Gastroesophageal sphincter (tissue), 3 donors: ENCODE measurements at regions not wholly inside any gene's neighbourhood (a gene's known extent, or its start where the extent isn't known, plus 50 kb on each side); places are given as distances from the start of the nearest gene placed in this dataset.
"Not testable (repeated sequence)": the region's sequence is repeated elsewhere in the genome, so short reads cannot be mapped to it uniquely, and the experiment has no call there.

Source experiments
- POLR2A ChIP-seq, 2 donors: fragments of 450-650 bp; IDR thresholded peaks; one replicate each; pipeline ENCODE4 v1.6.1; 2017; ENCODE audit warnings: antibody characterized with exemption in 2 of 2, mild to moderate bottlenecking in 2 of 2, moderate library complexity in 1 of 2
- POLR2AphosphoS5 ChIP-seq: sonication (generic); formaldehyde crosslinking; IDR thresholded peaks from one replicate; pipeline ENCODE4 v1.6.1; 2017; ENCODE audit warnings: antibody characterized with exemption
- TF ChIP-seq, protein P1 (sequence below), 4 experiments: fragments of 200-600 bp in 2 of 4; fragments of 450-650 bp in 2 of 4; sonication (generic) in 1 of 4; IDR thresholded peaks; one replicate each; pipeline ENCODE4 v1.5.1; 2017 to 2019; ENCODE audit warnings: antibody characterized with exemption in 4 of 4, mild to moderate bottlenecking in 2 of 4, moderate library complexity in 2 of 4

DNA sequence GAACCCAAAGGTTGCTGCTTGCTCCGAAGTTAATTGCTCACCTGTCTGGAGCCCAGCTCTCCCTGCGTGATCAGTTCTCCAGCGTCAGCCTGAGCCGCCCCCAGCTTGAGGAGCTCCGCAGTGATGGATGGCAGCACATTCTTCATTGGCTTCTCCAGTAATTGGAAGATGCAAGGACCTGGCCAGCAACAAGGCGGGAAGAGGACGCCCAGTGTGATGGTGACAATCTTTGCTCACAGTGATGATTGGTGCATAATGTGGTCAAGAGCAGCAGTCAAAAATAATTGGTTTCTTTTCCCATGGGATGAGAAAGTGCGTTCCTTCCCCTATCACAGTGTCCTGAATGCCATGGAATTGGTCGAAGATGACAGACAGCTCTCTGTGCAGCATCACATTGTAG is 102.4 kb upstream of the SPDYE9 start:
- not testable (repeated sequence) for TF ChIP-seq POLR2AphosphoS5; POLR2A (IDR thresholded peaks at IDR 0.05)
- TF ChIP-seq, protein P1, sequence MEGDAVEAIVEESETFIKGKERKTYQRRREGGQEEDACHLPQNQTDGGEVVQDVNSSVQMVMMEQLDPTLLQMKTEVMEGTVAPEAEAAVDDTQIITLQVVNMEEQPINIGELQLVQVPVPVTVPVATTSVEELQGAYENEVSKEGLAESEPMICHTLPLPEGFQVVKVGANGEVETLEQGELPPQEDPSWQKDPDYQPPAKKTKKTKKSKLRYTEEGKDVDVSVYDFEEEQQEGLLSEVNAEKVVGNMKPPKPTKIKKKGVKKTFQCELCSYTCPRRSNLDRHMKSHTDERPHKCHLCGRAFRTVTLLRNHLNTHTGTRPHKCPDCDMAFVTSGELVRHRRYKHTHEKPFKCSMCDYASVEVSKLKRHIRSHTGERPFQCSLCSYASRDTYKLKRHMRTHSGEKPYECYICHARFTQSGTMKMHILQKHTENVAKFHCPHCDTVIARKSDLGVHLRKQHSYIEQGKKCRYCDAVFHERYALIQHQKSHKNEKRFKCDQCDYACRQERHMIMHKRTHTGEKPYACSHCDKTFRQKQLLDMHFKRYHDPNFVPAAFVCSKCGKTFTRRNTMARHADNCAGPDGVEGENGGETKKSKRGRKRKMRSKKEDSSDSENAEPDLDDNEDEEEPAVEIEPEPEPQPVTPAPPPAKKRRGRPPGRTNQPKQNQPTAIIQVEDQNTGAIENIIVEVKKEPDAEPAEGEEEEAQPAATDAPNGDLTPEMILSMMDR (IDR thresholded peaks at IDR 0.05), result not testable (repeated sequence)
